ENCODE measurements at regions not wholly inside any gene's neighbourhood (a gene's known extent, or its start where the extent isn't known, plus 50 kb on each side); places are given as distances from the start of the nearest gene placed in this dataset.

- no peaks in the 10 kb centered on the region for H3K27me3 ChIP-seq
- H3K4me1 ChIP-seq, result no peaks in the 10 kb centered on the region
- H3K9me3 ChIP-seq, result no peaks in the 10 kb centered on the region
- no peak overlapping the region for H3K27ac ChIP-seq
- 67 to 74% methylated on average over 4 of the region's 4 CpGs for WGBS, 2 donors
- intact Hi-C loops (cut with DNase I), result no loop called here
- no peak for TF ChIP-seq POLR2A (IDR thresholded peaks at IDR 0.05)
- TF ChIP-seq CTCF (IDR thresholded peaks at IDR 0.05), result no peak
- no peak for ATAC-seq
- no peaks in the 10 kb centered on the region for H3K36me3 ChIP-seq (replicated peaks in 1 of 2; ENCODE audit: insufficient read depth in 1 of 2, low read depth in 2 of 2)
- DNase-seq, result no peak
- no peak overlapping the region for H3K4me3 ChIP-seq
These were observed 279.9 kb upstream of the TBX3 start for GRCh38 chr12:114963846-114964245.

- no peak for ATAC-seq
- WGBS, 2 donors, result 32 to 34% methylated on average over 7 of the region's 7 CpGs
- H3K27ac ChIP-seq, result no peak overlapping the region
- H3K27me3 ChIP-seq, result no peaks in the 10 kb centered on the region
- no peaks in the 10 kb centered on the region for H3K36me3 ChIP-seq (replicated peaks in 1 of 2; ENCODE audit: insufficient read depth in 1 of 2, low read depth in 2 of 2)
- intact Hi-C loops (cut with DNase I), result no loop called here
- DNase-seq, result no peak
- no peak overlapping the region for H3K4me3 ChIP-seq
- H3K4me1 ChIP-seq, result no peaks in the 10 kb centered on the region
- no peaks in the 10 kb centered on the region for H3K9me3 ChIP-seq
- TF ChIP-seq POLR2A (IDR thresholded peaks at IDR 0.05) (no peak), CTCF (IDR thresholded peaks at IDR 0.05) (no peak)
These were observed 277.5 kb upstream of the TBX3 start for GRCh38 chr12:114961491-114961890.

- intact Hi-C loops (cut with DNase I), result no loop called here
- Histone ChIP-seq H3K4me3 (no peak overlapping the region), H3K9me3 (no peaks in the 10 kb centered on the region), H3K27ac (no peak overlapping the region), H3K36me3 (replicated peaks in 1 of 2; ENCODE audit: insufficient read depth in 1 of 2, low read depth in 2 of 2) (no peaks in the 10 kb centered on the region), H3K4me1 (no peaks in the 10 kb centered on the region), H3K27me3 (no peaks in the 10 kb centered on the region)
- ATAC-seq (no peak), DNase-seq (no peak)
- WGBS, 2 donors, result 64 to 71% methylated on average over 2 to 4 of the region's 4 CpGs
- no peak for TF ChIP-seq POLR2A (IDR thresholded peaks at IDR 0.05)
- TF ChIP-seq CTCF (IDR thresholded peaks at IDR 0.05), result no peak
These were observed 274.6 kb upstream of the TBX3 start for GRCh38 chr12:114958538-114958937.

GRCh38 chr12:114957225-114957624 lies 273.2 kb upstream of the TBX3 start:
- WGBS, 2 donors, result 49 to 66% methylated on average over 5 of the region's 5 CpGs
- DNase-seq, result no peak
- intact Hi-C loops (cut with DNase I), result no loop called here
- Histone ChIP-seq H3K4me1 (no peaks in the 10 kb centered on the region), H3K36me3 (replicated peaks in 1 of 2; ENCODE audit: insufficient read depth in 1 of 2, low read depth in 2 of 2) (no peaks in the 10 kb centered on the region), H3K9me3 (no peaks in the 10 kb centered on the region), H3K27me3 (no peaks in the 10 kb centered on the region), H3K4me3 (no peak overlapping the region), H3K27ac (no peak overlapping the region)
- no peak for ATAC-seq
- TF ChIP-seq POLR2A (IDR thresholded peaks at IDR 0.05) (no peak), CTCF (IDR thresholded peaks at IDR 0.05) (no peak)

GRCh38 chr12:114955414-114956014 lies 271.5 kb upstream of the TBX3 start:
- 50 to 71% methylated on average over 2 of the region's 2 CpGs for WGBS, 2 donors
- H3K27me3 ChIP-seq, result no peaks in the 10 kb centered on the region
- TF ChIP-seq CTCF (IDR thresholded peaks at IDR 0.05) (no peak), POLR2A (IDR thresholded peaks at IDR 0.05) (no peak)
- no peaks in the 10 kb centered on the region for H3K9me3 ChIP-seq
- no peak for ATAC-seq
- intact Hi-C loops (cut with DNase I), result no loop called here
- H3K4me1 ChIP-seq, result no peaks in the 10 kb centered on the region
- no peak for DNase-seq
- H3K36me3 ChIP-seq (replicated peaks in 1 of 2; ENCODE audit: insufficient read depth in 1 of 2, low read depth in 2 of 2), result no peaks in the 10 kb centered on the region
- no peak overlapping the region for H3K4me3 ChIP-seq
- no peak overlapping the region for H3K27ac ChIP-seq
